ENCODE measurements at regions not wholly inside any gene's neighbourhood (a gene's known extent, or its start where the extent isn't known, plus 50 kb on each side); places are given as distances from the start of the nearest gene placed in this dataset.

DNA sequence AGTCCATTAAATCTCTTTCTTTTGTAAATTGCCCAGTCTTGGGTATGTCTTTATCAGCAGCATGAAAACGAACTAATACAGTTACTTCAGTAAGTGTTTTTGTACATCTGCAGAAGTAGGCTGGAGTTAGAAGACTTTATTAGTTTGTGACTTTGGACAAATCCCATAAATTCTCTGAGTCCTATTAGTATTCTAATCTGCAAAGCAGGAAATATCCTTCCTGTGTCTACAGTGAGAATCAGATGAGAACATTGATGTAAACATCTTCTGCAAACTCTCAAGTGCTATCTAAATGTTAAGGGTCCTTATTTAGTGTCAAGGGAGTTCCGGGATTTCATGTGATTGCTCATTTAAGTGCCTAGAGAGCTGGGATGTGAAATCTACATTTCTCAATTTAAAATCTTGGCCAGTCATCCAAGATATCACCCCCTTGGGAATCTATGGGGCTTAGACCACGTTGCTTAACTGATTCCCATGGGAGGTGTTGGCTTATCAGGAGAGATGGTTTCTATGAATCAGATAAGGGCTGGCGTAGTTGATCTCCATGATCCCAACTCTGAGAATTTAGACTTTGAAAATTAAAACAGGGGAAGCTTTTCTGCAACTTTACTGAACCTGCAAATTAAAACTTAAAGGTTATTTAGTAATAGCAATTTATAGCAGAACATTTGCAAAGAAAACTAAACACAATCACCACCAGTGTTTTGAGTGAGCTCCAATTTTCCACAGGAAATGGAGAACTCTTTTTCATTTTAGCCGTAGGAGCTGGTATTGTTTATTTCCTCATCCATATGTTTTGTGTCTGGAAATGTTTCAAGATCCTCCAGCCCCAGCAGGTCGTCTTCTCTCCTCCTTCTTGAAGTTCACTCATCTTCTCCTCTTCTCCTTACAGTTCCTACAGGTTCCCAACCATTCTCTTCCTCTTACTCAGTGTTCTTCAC is 241.6 kb upstream of the CD180 start:
- Mint-ChIP-seq H3K27me3 (no peaks in the 10 kb centered on the region), H3K36me3 (ENCODE audit: insufficient read depth) (no peaks in the 10 kb centered on the region), H3K4me3 (no peak overlapping the region), H3K27ac (no peak overlapping the region), H3K4me1 (ENCODE audit: low read depth in 2 of 2) (no peaks in the 10 kb centered on the region), H3K9me3 (no peaks in the 10 kb centered on the region)
- no peak for DNase-seq
- no peak for ATAC-seq (replicated peaks)

DNA sequence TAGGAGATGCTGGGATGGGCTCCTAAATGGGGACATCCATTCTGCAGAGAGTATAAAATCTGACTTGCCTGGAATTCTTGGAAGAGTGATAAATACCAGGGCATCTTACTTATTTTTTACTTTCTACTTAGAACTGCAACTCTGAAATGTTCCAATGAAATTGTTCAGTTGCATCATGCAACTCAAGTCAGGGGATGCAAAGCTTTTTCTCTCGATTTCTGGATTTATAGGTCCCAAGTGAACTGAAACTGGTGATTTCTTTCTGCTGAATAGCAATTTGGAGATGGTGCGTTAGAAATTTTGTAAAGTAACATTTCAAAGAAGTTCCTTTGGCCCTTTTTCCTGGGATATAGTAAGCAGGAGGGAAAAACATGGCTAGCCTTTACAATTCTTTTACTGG is 238.4 kb upstream of the CD180 start:
- ATAC-seq (replicated peaks) (no peak), DNase-seq (no peak)
- Mint-ChIP-seq H3K9me3 (no peaks in the 10 kb centered on the region), H3K27ac (no peak overlapping the region), H3K4me3 (no peak overlapping the region), H3K4me1 (ENCODE audit: low read depth in 2 of 2) (no peaks in the 10 kb centered on the region), H3K36me3 (ENCODE audit: insufficient read depth) (no peaks in the 10 kb centered on the region), H3K27me3 (no peaks in the 10 kb centered on the region)

DNA sequence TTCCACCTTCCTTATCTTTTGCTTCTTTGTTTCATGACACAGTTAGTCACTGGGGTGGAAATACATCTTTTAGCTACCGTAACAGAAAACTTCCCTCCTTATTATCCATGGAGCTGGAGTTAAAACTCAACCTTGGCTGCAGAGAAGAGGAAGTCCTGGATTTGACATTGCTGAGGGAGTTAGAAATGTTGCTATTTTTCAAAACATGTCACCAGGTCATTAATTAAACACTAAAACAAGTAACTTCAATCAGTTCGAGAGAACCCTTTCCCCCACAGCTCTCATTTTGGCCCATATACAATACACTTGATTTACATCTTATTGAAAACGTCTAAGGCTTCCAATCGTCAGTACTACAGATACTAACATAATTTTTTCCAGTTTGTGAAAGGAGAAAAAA is 237.9 kb upstream of the CD180 start:
- Mint-ChIP-seq H3K36me3 (ENCODE audit: insufficient read depth) (no peaks in the 10 kb centered on the region), H3K4me1 (ENCODE audit: low read depth in 2 of 2) (no peaks in the 10 kb centered on the region), H3K4me3 (no peak overlapping the region), H3K27me3 (no peaks in the 10 kb centered on the region), H3K27ac (no peak overlapping the region), H3K9me3 (no peaks in the 10 kb centered on the region)
- no peak for DNase-seq
- no peak for ATAC-seq (replicated peaks)

DNA sequence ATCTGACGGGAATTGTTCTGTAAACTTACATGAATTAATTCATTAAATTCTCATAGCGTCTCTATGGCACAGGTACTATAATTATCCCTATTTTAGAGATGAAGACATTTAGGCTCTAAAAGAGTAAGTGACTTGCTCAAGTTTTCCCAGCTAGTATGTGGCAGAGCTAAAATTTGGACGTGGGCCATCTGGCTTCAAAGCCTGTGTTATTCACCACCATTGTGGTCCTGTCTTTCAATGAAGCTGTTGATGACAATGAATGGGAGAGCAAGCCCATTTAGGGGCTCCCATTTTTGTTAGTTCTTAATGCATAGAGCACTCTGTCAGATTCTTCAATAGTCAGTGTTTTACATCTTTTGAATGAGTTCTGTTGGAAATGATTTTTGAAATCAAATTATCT is 236.0 kb upstream of the CD180 start:
- no peaks in the 10 kb centered on the region for H3K9me3 Mint-ChIP-seq
- H3K4me1 Mint-ChIP-seq (ENCODE audit: low read depth in 2 of 2) = no peaks in the 10 kb centered on the region
- ATAC-seq (replicated peaks) = no peak
- H3K27ac Mint-ChIP-seq = no peak overlapping the region
- H3K4me3 Mint-ChIP-seq = no peak overlapping the region
- no peaks in the 10 kb centered on the region for H3K27me3 Mint-ChIP-seq
- no peak for DNase-seq
- no peaks in the 10 kb centered on the region for H3K36me3 Mint-ChIP-seq (ENCODE audit: insufficient read depth)

DNA sequence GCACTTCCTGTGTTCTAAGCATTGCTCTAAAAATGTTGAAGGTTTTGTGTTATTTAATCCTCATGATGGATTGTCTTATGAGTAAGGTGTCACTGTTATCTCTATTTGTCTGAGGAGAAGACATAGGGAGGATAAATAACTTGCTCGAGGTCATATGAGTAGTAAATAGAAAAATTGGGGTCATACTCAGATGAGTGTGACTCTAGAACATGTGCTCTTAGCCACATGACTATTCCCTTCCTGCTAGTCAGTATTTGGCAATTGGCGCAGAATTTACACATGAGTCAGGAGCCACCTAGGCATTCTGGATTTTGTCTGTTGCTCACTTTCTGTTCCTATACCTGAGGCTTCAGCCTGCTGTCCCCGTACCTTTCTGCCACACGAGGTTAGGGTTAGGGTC is 234.6 kb upstream of the CD180 start:
- no peak overlapping the region for H3K27ac Mint-ChIP-seq
- no peaks in the 10 kb centered on the region for H3K27me3 Mint-ChIP-seq
- H3K36me3 Mint-ChIP-seq (ENCODE audit: insufficient read depth) = no peaks in the 10 kb centered on the region
- no peaks in the 10 kb centered on the region for H3K9me3 Mint-ChIP-seq
- ATAC-seq (replicated peaks) (no peak), DNase-seq (no peak)
- H3K4me3 Mint-ChIP-seq = no peak overlapping the region
- H3K4me1 Mint-ChIP-seq (ENCODE audit: low read depth in 2 of 2) = peaks cover 0 to 3% of the 10 kb centered on the region in 2 donors

DNA sequence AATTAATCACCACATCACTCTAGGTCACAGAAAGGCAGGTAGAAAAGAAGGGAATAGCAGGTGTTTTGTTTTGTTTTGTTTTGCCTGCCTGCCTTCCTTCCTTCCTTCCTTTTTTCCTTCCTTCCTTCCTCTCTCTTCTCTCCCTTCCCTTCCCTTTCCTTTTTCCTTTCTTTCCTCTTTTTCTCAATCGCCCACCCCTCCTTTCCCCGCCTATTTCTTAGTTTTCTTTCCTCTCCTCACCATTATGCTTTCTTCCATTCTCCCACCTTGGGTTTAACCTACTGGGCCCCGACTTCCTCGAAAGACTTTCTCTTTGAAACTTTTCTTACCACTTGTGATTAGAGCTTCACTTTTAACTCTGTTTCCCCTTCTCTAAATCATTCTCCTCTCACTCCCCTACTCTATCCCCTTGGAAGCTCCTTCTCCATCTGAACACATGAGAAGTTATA is 231.3 kb upstream of the CD180 start:
- H3K27me3 Mint-ChIP-seq = no peaks in the 10 kb centered on the region
- H3K9me3 Mint-ChIP-seq = no peaks in the 10 kb centered on the region
- H3K36me3 Mint-ChIP-seq (ENCODE audit: insufficient read depth) = no peaks in the 10 kb centered on the region
- H3K4me3 Mint-ChIP-seq = no peak overlapping the region
- DNase-seq = no peak
- H3K27ac Mint-ChIP-seq = no peak overlapping the region
- no peak for ATAC-seq (replicated peaks)
- peaks cover 0 to 3% of the 10 kb centered on the region in 2 donors for H3K4me1 Mint-ChIP-seq (ENCODE audit: low read depth in 2 of 2)

DNA sequence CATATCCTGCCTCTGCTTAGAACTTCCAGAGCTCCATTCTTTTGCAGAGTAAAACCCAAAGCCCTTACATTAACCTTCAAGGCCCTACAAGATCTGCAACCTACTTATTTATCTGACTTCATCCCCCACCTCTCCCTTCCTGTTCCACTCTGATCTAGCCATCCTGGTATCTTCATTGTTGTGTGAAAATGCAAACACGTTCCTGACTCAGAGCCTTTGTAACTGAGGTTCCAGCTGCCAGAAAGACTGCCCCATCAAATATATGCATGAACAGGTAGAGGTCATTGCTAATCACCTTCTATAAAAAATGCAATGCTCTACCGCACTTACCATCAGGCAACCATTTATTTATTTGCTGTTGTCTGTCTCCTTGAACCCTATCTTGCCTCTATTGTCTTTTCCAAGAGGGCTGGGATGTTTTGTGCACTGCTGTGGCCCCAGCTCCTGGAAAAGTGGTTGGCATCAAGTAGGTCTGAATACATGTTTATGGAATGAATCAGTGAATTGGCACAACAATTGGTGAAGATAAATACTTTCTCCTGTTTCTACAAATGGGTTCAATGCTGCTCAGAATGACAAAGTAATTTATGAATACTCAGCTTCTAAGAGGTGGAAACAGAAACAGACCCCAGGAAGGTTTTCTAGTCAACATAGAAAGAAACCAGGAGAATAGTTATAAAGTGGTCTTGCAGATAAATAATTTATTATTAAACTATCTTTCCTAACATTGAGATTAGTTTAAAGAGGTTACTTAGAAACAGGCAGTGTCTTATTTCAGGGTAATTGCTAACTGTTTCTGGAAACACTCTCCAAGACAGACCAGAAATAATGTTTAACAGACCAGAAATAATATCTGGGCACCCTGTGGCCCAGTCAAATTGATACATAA is 230.6 kb upstream of the CD180 start:
- no peak for DNase-seq

DNA sequence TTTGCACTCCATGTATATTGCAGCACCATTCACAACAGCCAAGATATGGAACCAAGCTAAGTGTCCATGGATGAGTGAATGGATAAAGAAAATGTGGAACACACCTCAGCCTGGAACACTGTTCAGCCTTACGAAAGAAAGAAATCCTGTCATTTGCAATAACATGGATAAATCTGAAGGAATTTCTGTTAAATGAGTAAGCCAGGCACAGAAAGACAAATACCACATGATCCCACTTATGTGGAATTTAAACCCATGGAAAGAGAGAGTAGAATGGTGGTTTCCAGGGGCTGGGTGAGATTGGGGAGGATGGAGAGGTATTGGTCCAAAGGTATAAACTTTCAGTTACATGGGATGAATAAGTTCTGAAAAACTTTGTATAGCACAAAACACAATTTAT is 228.9 kb upstream of the CD180 start:
- H3K36me3 Mint-ChIP-seq (ENCODE audit: insufficient read depth) = no peaks in the 10 kb centered on the region
- H3K27ac Mint-ChIP-seq = no peak overlapping the region
- peaks cover 0 to 7% of the 10 kb centered on the region in 2 donors for H3K9me3 Mint-ChIP-seq
- no peak for ATAC-seq (replicated peaks)
- no peak for DNase-seq
- H3K4me1 Mint-ChIP-seq (ENCODE audit: low read depth in 2 of 2) = peaks cover 3% of the 10 kb centered on the region in 2 donors
- H3K27me3 Mint-ChIP-seq = no peaks in the 10 kb centered on the region
- no peak overlapping the region for H3K4me3 Mint-ChIP-seq

More for the DNA sequence above, 230.6 kb upstream of the CD180 start:
- Mint-ChIP-seq H3K4me3 (no peak overlapping the region), H3K9me3 (peaks cover 0 to 3% of the 10 kb centered on the region in 2 donors), H3K4me1 (ENCODE audit: low read depth in 2 of 2) (peaks cover under 1 to 3% of the 10 kb centered on the region in 2 donors), H3K27ac (peak overlapping the region in 1 of 2 donors; percentile 12), H3K36me3 (ENCODE audit: insufficient read depth) (no peaks in the 10 kb centered on the region), H3K27me3 (no peaks in the 10 kb centered on the region)
- ATAC-seq (replicated peaks) = no peak

DNA sequence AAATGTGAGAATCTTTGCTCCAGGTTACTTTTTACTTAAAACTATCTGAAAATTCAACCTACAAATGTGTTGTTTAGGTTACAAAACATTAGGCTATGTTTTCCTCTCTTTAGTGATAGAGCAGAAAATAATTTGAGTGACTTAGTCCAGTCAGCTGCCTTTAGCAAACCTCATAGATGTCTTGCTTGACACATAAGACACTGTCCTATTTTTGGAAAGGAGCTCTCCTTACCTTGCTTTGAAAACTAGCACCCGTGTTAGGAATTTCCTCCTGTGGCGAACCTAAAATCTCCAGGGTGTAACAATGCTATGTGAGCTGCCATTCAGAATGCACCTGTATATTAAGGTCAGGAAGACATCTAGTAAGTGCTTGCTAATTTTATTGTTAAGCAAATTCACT is 221.2 kb upstream of the CD180 start:
- ATAC-seq (replicated peaks) = no peak
- H3K36me3 Mint-ChIP-seq (ENCODE audit: insufficient read depth) = no peaks in the 10 kb centered on the region

DNA sequence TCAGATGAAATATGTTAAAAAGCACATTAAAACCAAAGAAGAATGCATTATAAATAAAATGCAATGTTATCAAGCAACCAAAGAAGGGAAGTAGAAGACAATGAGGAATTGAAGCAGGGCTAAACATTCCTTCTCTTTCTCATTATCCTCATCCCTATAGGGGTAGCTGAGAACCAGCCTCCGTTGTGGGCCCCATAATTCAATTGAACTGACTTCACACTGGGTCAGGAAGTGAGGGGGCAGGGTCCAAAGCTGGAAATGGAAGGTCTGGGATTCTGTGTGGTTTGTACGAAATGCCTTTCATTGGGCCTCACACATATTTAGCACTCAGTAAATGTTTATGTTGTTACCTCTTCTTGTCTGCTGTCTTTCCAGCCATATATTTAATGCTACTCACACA is 220.4 kb upstream of the CD180 start:
- no peaks in the 10 kb centered on the region for H3K27me3 Mint-ChIP-seq
- no peaks in the 10 kb centered on the region for H3K36me3 Mint-ChIP-seq (ENCODE audit: insufficient read depth)
- no peak overlapping the region for H3K27ac Mint-ChIP-seq
- H3K4me1 Mint-ChIP-seq (ENCODE audit: low read depth in 2 of 2) = peaks cover under 1 to 6% of the 10 kb centered on the region in 2 donors
- no peak for DNase-seq
- ATAC-seq (replicated peaks) = no peak
- H3K9me3 Mint-ChIP-seq = peaks cover 0 to 2% of the 10 kb centered on the region in 2 donors
- no peak overlapping the region for H3K4me3 Mint-ChIP-seq

More for the DNA sequence above, 221.2 kb upstream of the CD180 start:
- no peak for DNase-seq
- peaks cover 3 to 6% of the 10 kb centered on the region in 2 donors for H3K4me1 Mint-ChIP-seq (ENCODE audit: low read depth in 2 of 2)
- H3K9me3 Mint-ChIP-seq = peaks cover 0 to 7% of the 10 kb centered on the region in 2 donors
- no peaks in the 10 kb centered on the region for H3K27me3 Mint-ChIP-seq
- no peak overlapping the region for H3K4me3 Mint-ChIP-seq
- no peak overlapping the region for H3K27ac Mint-ChIP-seq

DNA sequence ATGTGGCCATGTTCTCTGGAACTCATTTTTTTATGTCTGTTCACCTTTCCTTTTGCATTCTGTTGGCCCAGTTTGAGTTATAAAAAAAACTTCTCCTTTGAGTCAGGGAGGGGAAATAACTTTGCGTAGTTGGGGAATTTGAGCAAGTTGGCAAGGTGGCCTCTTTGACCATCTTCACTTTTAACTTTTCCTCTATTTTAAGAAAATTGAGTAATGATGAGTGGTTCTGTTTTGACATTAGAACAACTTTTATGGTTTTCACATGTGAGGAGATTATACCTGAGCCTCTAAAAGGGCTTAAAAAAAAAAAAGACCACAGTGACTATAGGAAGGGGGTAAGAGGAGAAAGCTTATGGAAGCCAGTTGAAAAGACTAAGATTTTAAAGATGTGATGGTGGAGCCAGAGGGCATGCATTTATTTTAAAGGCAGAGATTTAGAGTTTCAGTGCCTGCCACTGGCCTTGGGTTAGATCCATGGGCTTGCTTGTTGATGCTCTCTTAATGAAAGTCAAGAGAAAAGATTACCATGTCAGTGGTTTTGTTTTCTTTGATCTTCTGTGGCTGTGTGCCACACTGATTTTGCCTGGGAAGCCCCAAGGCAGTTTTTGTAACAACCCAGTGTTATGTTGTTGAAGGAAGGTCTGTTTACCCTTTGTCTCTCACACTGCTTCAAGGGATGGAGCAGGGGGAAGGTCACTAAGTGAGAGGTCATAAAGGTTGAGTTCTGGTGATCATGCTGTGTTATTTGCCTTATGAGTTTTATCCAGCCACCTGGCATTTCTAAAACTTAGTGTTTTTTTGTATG is 219.7 kb upstream of the CD180 start:
- Mint-ChIP-seq H3K27ac (no peak overlapping the region), H3K36me3 (ENCODE audit: insufficient read depth) (no peaks in the 10 kb centered on the region), H3K4me3 (no peak overlapping the region), H3K4me1 (ENCODE audit: low read depth in 2 of 2) (peaks cover 0 to 6% of the 10 kb centered on the region in 2 donors), H3K27me3 (no peaks in the 10 kb centered on the region), H3K9me3 (no peaks in the 10 kb centered on the region)
- DNase-seq (no peak), ATAC-seq (replicated peaks) (peak; percentile 58)

DNA sequence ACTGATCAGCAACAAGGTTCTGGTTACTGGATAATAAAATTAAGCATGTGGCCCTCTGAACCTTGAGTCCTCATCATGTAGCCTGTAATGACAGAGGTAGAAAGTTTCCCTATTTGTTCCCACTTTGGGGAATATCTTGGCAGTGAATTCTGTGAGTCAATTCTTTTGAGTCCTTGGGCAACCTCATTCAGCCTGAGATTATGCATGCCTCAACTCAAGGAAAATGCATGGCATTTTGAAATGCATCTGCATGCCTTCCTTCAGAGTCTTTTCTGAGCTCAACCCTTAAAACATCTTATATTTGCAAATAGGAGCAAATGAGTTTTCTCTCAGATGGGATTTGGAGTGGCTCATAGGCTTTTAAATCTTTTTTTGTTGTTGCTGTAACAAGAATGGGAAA is 218.1 kb upstream of the CD180 start:
- H3K27me3 Mint-ChIP-seq = no peaks in the 10 kb centered on the region
- H3K4me3 Mint-ChIP-seq = no peak overlapping the region

DNA sequence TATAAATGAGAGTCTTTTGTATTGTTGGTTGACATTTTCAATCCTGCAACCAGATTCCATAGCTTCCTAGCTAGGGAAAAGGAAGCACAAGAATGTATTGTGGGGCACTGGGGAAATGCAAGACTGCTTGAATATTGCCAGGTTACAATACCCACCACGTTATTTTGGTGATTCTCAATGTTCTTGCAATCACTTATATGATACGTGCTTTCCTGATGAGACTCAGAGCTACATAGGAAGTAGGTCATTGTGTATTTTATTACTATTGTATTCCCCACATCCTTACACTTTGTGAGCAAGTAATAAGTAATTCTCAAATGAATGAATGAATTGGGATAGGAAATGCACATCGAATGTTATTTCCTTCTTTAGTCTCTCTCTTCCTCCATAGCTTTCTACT is 217.1 kb upstream of the CD180 start:
- H3K36me3 Mint-ChIP-seq (ENCODE audit: insufficient read depth) = no peaks in the 10 kb centered on the region
- DNase-seq (no peak), ATAC-seq (replicated peaks) (no peak)
- no peak overlapping the region for H3K27ac Mint-ChIP-seq
- H3K9me3 Mint-ChIP-seq = no peaks in the 10 kb centered on the region
- peaks cover 0 to 6% of the 10 kb centered on the region in 2 donors for H3K4me1 Mint-ChIP-seq (ENCODE audit: low read depth in 2 of 2)
- H3K4me3 Mint-ChIP-seq = no peak overlapping the region
- peaks cover 0 to 4% of the 10 kb centered on the region in 2 donors for H3K27me3 Mint-ChIP-seq

More for the DNA sequence above, 218.1 kb upstream of the CD180 start:
- Mint-ChIP-seq H3K4me1 (ENCODE audit: low read depth in 2 of 2) (peaks cover 0 to 6% of the 10 kb centered on the region in 2 donors), H3K27ac (no peak overlapping the region), H3K36me3 (ENCODE audit: insufficient read depth) (no peaks in the 10 kb centered on the region), H3K9me3 (no peaks in the 10 kb centered on the region)
- DNase-seq (no peak), ATAC-seq (replicated peaks) (no peak)
